ENCODE measurements at regions not wholly inside any gene's neighbourhood (a gene's known extent, or its start where the extent isn't known, plus 50 kb on each side); places are given as distances from the start of the nearest gene placed in this dataset.

DNA sequence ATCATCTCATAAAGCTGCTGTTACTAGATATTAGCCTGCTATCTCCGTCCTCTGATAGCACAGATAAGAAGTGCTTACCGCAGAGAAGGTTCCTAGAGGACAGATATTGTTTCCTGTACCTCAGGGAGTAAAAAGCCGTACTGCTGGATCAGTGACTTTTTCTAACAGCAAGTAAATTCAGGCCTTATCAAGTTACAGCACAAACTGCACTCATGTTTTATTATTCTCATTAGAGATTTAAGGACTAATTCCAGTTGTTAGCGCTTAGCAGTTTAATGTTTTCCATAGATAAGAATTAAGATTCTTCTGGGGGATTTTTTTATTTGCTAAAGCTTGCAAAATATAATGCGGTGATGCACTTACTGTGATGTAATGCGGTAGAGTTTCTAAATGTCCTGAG is 119.0 kb upstream of the OBI1 start (continued):
- TF ChIP-seq ETV6 (CRISPR knock-in tag; IDR thresholded peaks at IDR 0.05) (no peak), IRF2 (CRISPR knock-in tag; IDR thresholded peaks at IDR 0.05; ENCODE audit: borderline replicate concordance, low read depth) (no peak)

DNA sequence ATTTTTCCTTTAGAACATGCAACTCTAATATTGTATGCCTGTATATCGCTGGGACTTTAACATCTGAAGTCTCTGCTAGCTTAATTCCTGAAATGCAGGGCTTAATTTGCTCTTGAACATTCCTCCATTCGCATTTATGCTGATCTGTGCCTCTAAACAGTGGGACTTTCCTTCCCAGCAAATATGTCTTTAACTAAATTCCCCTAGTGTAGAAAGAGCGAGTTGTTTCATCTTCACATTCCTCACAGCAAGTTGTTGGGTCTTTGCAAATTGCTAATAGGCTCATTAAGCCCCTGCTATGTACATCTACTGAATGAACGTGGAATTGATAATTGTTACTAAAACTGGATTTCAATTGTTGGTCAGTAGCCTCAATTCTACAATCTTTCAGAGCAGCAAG is 118.4 kb upstream of the OBI1 start:
- Mint-ChIP-seq H3K4me3 (no peak overlapping the region), H3K4me1 (peaks cover 20% of the 10 kb centered on the region), H3K27ac (no peak overlapping the region), H3K9me3 (no peaks in the 10 kb centered on the region), H3K27me3 (ENCODE audit: low read depth) (no peaks in the 10 kb centered on the region), H3K36me3 (no peaks in the 10 kb centered on the region)
- peak; percentile 47 for ATAC-seq
- DNase-seq (ENCODE audit: low spot score): no peak
- ChIA-PET CTCF (no interaction called here), POLR2A (no interaction called here)
- no peak for TF ChIP-seq ZNF263 (CRISPR knock-in tag; IDR thresholded peaks at IDR 0.05; ENCODE audit: low read depth)

DNA sequence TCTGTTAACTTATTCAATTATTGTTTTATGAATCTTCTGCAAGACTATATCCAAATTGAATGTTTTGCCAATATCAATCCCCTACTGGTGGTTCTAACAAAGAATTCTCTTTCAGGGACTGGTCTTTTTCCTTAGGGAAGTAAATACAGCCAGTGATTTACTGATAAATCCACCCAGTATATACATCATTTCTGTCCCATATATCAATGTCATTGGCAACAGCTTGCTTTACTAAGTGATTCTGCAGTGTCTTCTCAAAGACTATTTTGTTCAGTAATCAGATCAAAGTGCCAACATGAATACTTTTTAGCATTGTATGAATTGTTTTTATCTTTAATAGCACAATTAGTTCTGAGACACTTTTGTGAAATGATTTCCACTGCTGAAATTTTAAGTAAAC is 114.0 kb upstream of the OBI1 start:
- H3K4me1 Mint-ChIP-seq: peaks cover 33% of the 10 kb centered on the region
- H3K4me3 Mint-ChIP-seq: no peak overlapping the region
- ATAC-seq (no peak), DNase-seq (ENCODE audit: low spot score) (no peak)
- CTCF ChIA-PET: no interaction called here
- H3K36me3 Mint-ChIP-seq: no peaks in the 10 kb centered on the region
- H3K27ac Mint-ChIP-seq: no peak overlapping the region
- POLR2A ChIA-PET: no interaction called here
- TF ChIP-seq, protein P1, sequence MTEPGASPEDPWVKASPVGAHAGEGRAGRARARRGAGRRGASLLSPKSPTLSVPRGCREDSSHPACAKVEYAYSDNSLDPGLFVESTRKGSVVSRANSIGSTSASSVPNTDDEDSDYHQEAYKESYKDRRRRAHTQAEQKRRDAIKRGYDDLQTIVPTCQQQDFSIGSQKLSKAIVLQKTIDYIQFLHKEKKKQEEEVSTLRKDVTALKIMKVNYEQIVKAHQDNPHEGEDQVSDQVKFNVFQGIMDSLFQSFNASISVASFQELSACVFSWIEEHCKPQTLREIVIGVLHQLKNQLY (CRISPR knock-in tag; IDR thresholded peaks at IDR 0.05): no peak
- TF ChIP-seq, protein P2, sequence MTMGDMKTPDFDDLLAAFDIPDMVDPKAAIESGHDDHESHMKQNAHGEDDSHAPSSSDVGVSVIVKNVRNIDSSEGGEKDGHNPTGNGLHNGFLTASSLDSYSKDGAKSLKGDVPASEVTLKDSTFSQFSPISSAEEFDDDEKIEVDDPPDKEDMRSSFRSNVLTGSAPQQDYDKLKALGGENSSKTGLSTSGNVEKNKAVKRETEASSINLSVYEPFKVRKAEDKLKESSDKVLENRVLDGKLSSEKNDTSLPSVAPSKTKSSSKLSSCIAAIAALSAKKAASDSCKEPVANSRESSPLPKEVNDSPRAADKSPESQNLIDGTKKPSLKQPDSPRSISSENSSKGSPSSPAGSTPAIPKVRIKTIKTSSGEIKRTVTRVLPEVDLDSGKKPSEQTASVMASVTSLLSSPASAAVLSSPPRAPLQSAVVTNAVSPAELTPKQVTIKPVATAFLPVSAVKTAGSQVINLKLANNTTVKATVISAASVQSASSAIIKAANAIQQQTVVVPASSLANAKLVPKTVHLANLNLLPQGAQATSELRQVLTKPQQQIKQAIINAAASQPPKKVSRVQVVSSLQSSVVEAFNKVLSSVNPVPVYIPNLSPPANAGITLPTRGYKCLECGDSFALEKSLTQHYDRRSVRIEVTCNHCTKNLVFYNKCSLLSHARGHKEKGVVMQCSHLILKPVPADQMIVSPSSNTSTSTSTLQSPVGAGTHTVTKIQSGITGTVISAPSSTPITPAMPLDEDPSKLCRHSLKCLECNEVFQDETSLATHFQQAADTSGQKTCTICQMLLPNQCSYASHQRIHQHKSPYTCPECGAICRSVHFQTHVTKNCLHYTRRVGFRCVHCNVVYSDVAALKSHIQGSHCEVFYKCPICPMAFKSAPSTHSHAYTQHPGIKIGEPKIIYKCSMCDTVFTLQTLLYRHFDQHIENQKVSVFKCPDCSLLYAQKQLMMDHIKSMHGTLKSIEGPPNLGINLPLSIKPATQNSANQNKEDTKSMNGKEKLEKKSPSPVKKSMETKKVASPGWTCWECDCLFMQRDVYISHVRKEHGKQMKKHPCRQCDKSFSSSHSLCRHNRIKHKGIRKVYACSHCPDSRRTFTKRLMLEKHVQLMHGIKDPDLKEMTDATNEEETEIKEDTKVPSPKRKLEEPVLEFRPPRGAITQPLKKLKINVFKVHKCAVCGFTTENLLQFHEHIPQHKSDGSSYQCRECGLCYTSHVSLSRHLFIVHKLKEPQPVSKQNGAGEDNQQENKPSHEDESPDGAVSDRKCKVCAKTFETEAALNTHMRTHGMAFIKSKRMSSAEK (CRISPR knock-in tag; IDR thresholded peaks at IDR 0.05; ENCODE audit: borderline replicate concordance): no peak
- TF ChIP-seq, protein P3, sequence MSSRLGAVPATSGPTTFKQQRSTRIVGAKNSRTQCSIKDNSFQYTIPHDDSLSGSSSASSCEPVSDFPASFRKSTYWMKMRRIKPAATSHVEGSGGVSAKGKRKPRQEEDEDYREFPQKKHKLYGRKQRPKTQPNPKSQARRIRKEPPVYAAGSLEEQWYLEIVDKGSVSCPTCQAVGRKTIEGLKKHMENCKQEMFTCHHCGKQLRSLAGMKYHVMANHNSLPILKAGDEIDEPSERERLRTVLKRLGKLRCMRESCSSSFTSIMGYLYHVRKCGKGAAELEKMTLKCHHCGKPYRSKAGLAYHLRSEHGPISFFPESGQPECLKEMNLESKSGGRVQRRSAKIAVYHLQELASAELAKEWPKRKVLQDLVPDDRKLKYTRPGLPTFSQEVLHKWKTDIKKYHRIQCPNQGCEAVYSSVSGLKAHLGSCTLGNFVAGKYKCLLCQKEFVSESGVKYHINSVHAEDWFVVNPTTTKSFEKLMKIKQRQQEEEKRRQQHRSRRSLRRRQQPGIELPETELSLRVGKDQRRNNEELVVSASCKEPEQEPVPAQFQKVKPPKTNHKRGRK (CRISPR knock-in tag; IDR thresholded peaks at IDR 0.05; ENCODE audit: borderline replicate concordance): no peak
- TF ChIP-seq TEAD4 (CRISPR knock-in tag; IDR thresholded peaks at IDR 0.05) (no peak), TCF7 (CRISPR knock-in tag; IDR thresholded peaks at IDR 0.05; ENCODE audit: low read depth) (no peak), MYBL2 (CRISPR knock-in tag; IDR thresholded peaks at IDR 0.05) (no peak), NR2C2 (CRISPR knock-in tag; IDR thresholded peaks at IDR 0.05) (no peak)
- TF ChIP-seq, protein P4, sequence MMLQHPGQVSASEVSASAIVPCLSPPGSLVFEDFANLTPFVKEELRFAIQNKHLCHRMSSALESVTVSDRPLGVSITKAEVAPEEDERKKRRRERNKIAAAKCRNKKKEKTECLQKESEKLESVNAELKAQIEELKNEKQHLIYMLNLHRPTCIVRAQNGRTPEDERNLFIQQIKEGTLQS (CRISPR knock-in tag; conservative IDR thresholded peaks at IDR 0.05): no peak
- TF ChIP-seq, protein P5, sequence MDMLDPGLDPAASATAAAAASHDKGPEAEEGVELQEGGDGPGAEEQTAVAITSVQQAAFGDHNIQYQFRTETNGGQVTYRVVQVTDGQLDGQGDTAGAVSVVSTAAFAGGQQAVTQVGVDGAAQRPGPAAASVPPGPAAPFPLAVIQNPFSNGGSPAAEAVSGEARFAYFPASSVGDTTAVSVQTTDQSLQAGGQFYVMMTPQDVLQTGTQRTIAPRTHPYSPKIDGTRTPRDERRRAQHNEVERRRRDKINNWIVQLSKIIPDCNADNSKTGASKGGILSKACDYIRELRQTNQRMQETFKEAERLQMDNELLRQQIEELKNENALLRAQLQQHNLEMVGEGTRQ (CRISPR knock-in tag; IDR thresholded peaks at IDR 0.05): no peak
- TF ChIP-seq, protein P6, sequence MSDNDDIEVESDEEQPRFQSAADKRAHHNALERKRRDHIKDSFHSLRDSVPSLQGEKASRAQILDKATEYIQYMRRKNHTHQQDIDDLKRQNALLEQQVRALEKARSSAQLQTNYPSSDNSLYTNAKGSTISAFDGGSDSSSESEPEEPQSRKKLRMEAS (CRISPR knock-in tag; IDR thresholded peaks at IDR 0.05): no peak
- TF ChIP-seq, protein P7, sequence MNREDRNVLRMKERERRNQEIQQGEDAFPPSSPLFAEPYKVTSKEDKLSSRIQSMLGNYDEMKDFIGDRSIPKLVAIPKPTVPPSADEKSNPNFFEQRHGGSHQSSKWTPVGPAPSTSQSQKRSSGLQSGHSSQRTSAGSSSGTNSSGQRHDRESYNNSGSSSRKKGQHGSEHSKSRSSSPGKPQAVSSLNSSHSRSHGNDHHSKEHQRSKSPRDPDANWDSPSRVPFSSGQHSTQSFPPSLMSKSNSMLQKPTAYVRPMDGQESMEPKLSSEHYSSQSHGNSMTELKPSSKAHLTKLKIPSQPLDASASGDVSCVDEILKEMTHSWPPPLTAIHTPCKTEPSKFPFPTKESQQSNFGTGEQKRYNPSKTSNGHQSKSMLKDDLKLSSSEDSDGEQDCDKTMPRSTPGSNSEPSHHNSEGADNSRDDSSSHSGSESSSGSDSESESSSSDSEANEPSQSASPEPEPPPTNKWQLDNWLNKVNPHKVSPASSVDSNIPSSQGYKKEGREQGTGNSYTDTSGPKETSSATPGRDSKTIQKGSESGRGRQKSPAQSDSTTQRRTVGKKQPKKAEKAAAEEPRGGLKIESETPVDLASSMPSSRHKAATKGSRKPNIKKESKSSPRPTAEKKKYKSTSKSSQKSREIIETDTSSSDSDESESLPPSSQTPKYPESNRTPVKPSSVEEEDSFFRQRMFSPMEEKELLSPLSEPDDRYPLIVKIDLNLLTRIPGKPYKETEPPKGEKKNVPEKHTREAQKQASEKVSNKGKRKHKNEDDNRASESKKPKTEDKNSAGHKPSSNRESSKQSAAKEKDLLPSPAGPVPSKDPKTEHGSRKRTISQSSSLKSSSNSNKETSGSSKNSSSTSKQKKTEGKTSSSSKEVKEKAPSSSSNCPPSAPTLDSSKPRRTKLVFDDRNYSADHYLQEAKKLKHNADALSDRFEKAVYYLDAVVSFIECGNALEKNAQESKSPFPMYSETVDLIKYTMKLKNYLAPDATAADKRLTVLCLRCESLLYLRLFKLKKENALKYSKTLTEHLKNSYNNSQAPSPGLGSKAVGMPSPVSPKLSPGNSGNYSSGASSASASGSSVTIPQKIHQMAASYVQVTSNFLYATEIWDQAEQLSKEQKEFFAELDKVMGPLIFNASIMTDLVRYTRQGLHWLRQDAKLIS (CRISPR knock-in tag; IDR thresholded peaks at IDR 0.05; ENCODE audit: borderline replicate concordance): no peak
- H3K27me3 Mint-ChIP-seq (ENCODE audit: low read depth): no peaks in the 10 kb centered on the region
- no peaks in the 10 kb centered on the region for H3K9me3 Mint-ChIP-seq
